CD14-positive monocyte (primary cell): ENCODE measurements at regions not wholly inside any gene's neighbourhood (a gene's known extent, or its start where the extent isn't known, plus 50 kb on each side); places are given as distances from the start of the nearest gene placed in this dataset.
"Not testable (repeated sequence)": the region's sequence is repeated elsewhere in the genome, so short reads cannot be mapped to it uniquely, and the experiment has no call there.

Experiments used
- DNase-seq, 3 donors: peaks; one replicate each; pipeline ENCODE4 v3.0.0-alpha.2; 2011 to 2022
- H2AFZ ChIP-seq: 2 replicates; pipeline ENCODE4 v1.6.0; 2012; ENCODE audit warnings: mild to moderate bottlenecking, low read depth, low read length, inconsistent platforms; ENCODE audit not compliant: insufficient read depth, poor library complexity, severe bottlenecking
- H3K27ac ChIP-seq, 2 donors: 1 replicate in 1 of 2; 2 replicates in 1 of 2; pipeline ENCODE4 v1.5.1; 2012 to 2013; ENCODE audit warnings: low read length in 2 of 2, control low read depth in 1 of 2, inconsistent platforms in 1 of 2, low read depth in 1 of 2, mild to moderate bottlenecking in 1 of 2
- H3K27me3 ChIP-seq, 2 donors: one replicate each; pipeline versions ENCODE4 v1.6.0 to v1.6.1; 2011 to 2013; ENCODE audit warnings: low read length in 2 of 2; ENCODE audit not compliant: control insufficient read depth in 2 of 2, insufficient read depth in 2 of 2
- H3K36me3 ChIP-seq, 2 donors: replicated peaks in 1 of 2; 1 replicate in 1 of 2; 2 replicates in 1 of 2; pipeline versions ENCODE4 v1.5.1 to v1.6.1; 2012 to 2013; ENCODE audit warnings: low read length in 2 of 2, control low read depth in 1 of 2, inconsistent platforms in 1 of 2, mild to moderate bottlenecking in 1 of 2; ENCODE audit not compliant: insufficient read depth in 2 of 2, control insufficient read depth in 1 of 2
- H3K4me1 ChIP-seq, 2 donors: 1 replicate in 1 of 2; 2 replicates in 1 of 2; pipeline versions ENCODE4 v1.5.1 to v1.6.1; 2012 to 2013; ENCODE audit warnings: low read length in 2 of 2, control low read depth in 1 of 2, inconsistent platforms in 1 of 2, mild to moderate bottlenecking in 1 of 2, moderate library complexity in 1 of 2; ENCODE audit not compliant: insufficient read depth in 2 of 2, control insufficient read depth in 1 of 2
- H3K4me2 ChIP-seq: replicated peaks from 2 replicates; pipeline ENCODE3; 2012; ENCODE audit warnings: low read length, moderate library complexity, mild to moderate bottlenecking; ENCODE audit not compliant: poor library complexity, severe bottlenecking; ENCODE audit errors: extremely low read depth
- H3K4me3 ChIP-seq, 3 experiments: fragments of 200-600 bp in 1 of 3; sonication (generic) in 1 of 3; replicated peaks in 1 of 3; 1 replicate in 2 of 3; 2 replicates in 1 of 3; pipeline ENCODE4 v1.5.1; 2011 to 2013; ENCODE audit warnings: low read length in 3 of 3, mild to moderate bottlenecking in 3 of 3, control low read depth in 2 of 3, low read depth in 2 of 3, inconsistent platforms in 1 of 3, moderate library complexity in 1 of 3
- H3K79me2 ChIP-seq: 2 replicates; pipeline ENCODE4 v1.6.0; 2012; ENCODE audit warnings: mild to moderate bottlenecking, control low read depth, inconsistent platforms, low read length, moderate library complexity; ENCODE audit not compliant: insufficient read depth
- H3K9ac ChIP-seq: 2 replicates; pipeline ENCODE4 v1.6.0; 2017; ENCODE audit warnings: low read length, mild to moderate bottlenecking; ENCODE audit not compliant: insufficient read depth, poor library complexity, severe bottlenecking
- H3K9me3 ChIP-seq, 2 donors: replicated peaks in 1 of 2; 1 replicate in 1 of 2; 2 replicates in 1 of 2; pipeline versions ENCODE4 v1.5.1 to v1.6.1; 2012 to 2013; ENCODE audit warnings: low read length in 2 of 2, control low read depth in 1 of 2; ENCODE audit not compliant: control insufficient read depth in 1 of 2, insufficient read depth in 1 of 2
- H4K20me1 ChIP-seq: 2 replicates; pipeline ENCODE4 v1.6.0; 2012; ENCODE audit warnings: mild to moderate bottlenecking, low read length, control low read depth, moderate library complexity; ENCODE audit not compliant: insufficient read depth
- H3K27ac Mint-ChIP-seq, 7 donors: one replicate each; pipeline ENCODE4 v1.8.0; 2020; ENCODE audit warnings: mild to moderate bottlenecking in 7 of 7, mixed read lengths in 7 of 7, moderate library complexity in 6 of 7, inconsistent platforms in 2 of 7
- H3K27me3 Mint-ChIP-seq, 3 donors: one replicate each; pipeline ENCODE4 v1.8.0; 2021 to 2022; ENCODE audit warnings: low read depth in 3 of 3, mild to moderate bottlenecking in 3 of 3, mixed read lengths in 3 of 3, moderate library complexity in 3 of 3, inconsistent platforms in 1 of 3
- H3K36me3 Mint-ChIP-seq, 2 donors: one replicate each; pipeline ENCODE4 v1.8.0; 2020; ENCODE audit warnings: mixed read lengths in 2 of 2, inconsistent platforms in 1 of 2, mild to moderate bottlenecking in 1 of 2
- H3K4me1 Mint-ChIP-seq: one replicate; pipeline ENCODE4 v1.8.0; 2020; ENCODE audit warnings: mild to moderate bottlenecking, mixed read lengths
- H3K4me3 Mint-ChIP-seq, 2 donors: one replicate each; pipeline ENCODE4 v1.8.0; 2020; ENCODE audit warnings: mild to moderate bottlenecking in 2 of 2, mixed read lengths in 2 of 2, moderate library complexity in 1 of 2
- H3K9me3 Mint-ChIP-seq, 7 donors: one replicate each; pipeline ENCODE4 v1.8.0; 2020 to 2022; ENCODE audit warnings: mixed read lengths in 7 of 7, mild to moderate bottlenecking in 6 of 7, moderate library complexity in 6 of 7, inconsistent platforms in 2 of 7
- WGBS: methylation state at CpG from one replicate; pipeline ENCODE4 v1.1.5; 2013; ENCODE audit warnings: missing lambda C conversion rate; ENCODE audit not compliant: insufficient coverage; 5-methylcytosine and 5-hydroxymethylcytosine counted together
- intact Hi-C, 2 donors: fragments of 100-400 bp; cut with micrococcal nuclease; formaldehyde crosslinking; loops; one replicate each; pipeline versions ENCODE4 v1.15.0 to v1.15.1; 2023
- TF ChIP-seq, protein P1 (sequence below): fragments of 200-600 bp; IDR thresholded peaks from one replicate; pipeline ENCODE4 v1.8.0; 2022; ENCODE audit warnings: antibody characterized with exemption, mild to moderate bottlenecking

GRCh38 chr6:103819509-103819908 lies 1040.2 kb downstream of the HACE1 start:
- no peaks in the 10 kb centered on the region for H3K4me1 Mint-ChIP-seq
- intact Hi-C loops: no loop called here
- H3K79me2 ChIP-seq: no peaks in the 10 kb centered on the region
- H3K4me1 ChIP-seq: no peaks in the 10 kb centered on the region
- peaks cover 0 to 3% (median 0%) of the 10 kb centered on the region in 7 donors for H3K9me3 Mint-ChIP-seq
- no CpG with 5 or more reads among the region's 3 CpGs for WGBS
- H3K27me3 ChIP-seq: no peaks in the 10 kb centered on the region
- H3K9me3 ChIP-seq: no peaks in the 10 kb centered on the region
- H3K36me3 Mint-ChIP-seq: no peaks in the 10 kb centered on the region
- no peak overlapping the region for H3K4me3 ChIP-seq
- no peak overlapping the region for H3K27ac ChIP-seq
- no peak overlapping the region for H3K27ac Mint-ChIP-seq
- H3K36me3 ChIP-seq: no peaks in the 10 kb centered on the region
- H2AFZ ChIP-seq: no peak overlapping the region
- peaks cover 0 to 2% (median 0%) of the 10 kb centered on the region in 3 donors for H3K27me3 Mint-ChIP-seq
- TF ChIP-seq, protein P1, sequence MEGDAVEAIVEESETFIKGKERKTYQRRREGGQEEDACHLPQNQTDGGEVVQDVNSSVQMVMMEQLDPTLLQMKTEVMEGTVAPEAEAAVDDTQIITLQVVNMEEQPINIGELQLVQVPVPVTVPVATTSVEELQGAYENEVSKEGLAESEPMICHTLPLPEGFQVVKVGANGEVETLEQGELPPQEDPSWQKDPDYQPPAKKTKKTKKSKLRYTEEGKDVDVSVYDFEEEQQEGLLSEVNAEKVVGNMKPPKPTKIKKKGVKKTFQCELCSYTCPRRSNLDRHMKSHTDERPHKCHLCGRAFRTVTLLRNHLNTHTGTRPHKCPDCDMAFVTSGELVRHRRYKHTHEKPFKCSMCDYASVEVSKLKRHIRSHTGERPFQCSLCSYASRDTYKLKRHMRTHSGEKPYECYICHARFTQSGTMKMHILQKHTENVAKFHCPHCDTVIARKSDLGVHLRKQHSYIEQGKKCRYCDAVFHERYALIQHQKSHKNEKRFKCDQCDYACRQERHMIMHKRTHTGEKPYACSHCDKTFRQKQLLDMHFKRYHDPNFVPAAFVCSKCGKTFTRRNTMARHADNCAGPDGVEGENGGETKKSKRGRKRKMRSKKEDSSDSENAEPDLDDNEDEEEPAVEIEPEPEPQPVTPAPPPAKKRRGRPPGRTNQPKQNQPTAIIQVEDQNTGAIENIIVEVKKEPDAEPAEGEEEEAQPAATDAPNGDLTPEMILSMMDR: no peak
- H3K4me3 Mint-ChIP-seq: no peak overlapping the region
- H4K20me1 ChIP-seq: no peaks in the 10 kb centered on the region
- H3K4me2 ChIP-seq: no peak overlapping the region
- H3K9ac ChIP-seq: no peak overlapping the region
- DNase-seq: no peak

GRCh38 chr6:103812970-103813369 lies 1046.7 kb downstream of the HACE1 start:
- Mint-ChIP-seq H3K27ac (no peak overlapping the region), H3K36me3 (no peaks in the 10 kb centered on the region), H3K4me3 (no peak overlapping the region), H3K9me3 (peaks cover 0 to 2% (median 0%) of the 10 kb centered on the region in 7 donors), H3K27me3 (peaks cover 0 to 2% (median 0%) of the 10 kb centered on the region in 3 donors), H3K4me1 (no peaks in the 10 kb centered on the region)
- no peak for DNase-seq
- H3K27me3 ChIP-seq: no peaks in the 10 kb centered on the region
- TF ChIP-seq, protein P1: no peak
- no peaks in the 10 kb centered on the region for H3K9me3 ChIP-seq
- no peak overlapping the region for H3K4me3 ChIP-seq
- H4K20me1 ChIP-seq: no peaks in the 10 kb centered on the region
- no peak overlapping the region for H3K4me2 ChIP-seq
- H3K27ac ChIP-seq: no peak overlapping the region
- H3K36me3 ChIP-seq: no peaks in the 10 kb centered on the region
- no peaks in the 10 kb centered on the region for H3K4me1 ChIP-seq
- no peak overlapping the region for H2AFZ ChIP-seq
- intact Hi-C loops: no loop called here
- H3K79me2 ChIP-seq: no peaks in the 10 kb centered on the region
- no peak overlapping the region for H3K9ac ChIP-seq

GRCh38 chr6:103801901-103802479 lies 1057.7 kb downstream of the HACE1 start:
- H3K9me3 Mint-ChIP-seq, H3K4me2 ChIP-seq, intact Hi-C loops, H3K4me3 Mint-ChIP-seq, H3K4me1 Mint-ChIP-seq, H4K20me1 ChIP-seq, H3K36me3 Mint-ChIP-seq, H3K27ac ChIP-seq, H2AFZ ChIP-seq, H3K27me3 Mint-ChIP-seq, H3K36me3 ChIP-seq, H3K27ac Mint-ChIP-seq, DNase-seq, H3K4me3 ChIP-seq, H3K4me1 ChIP-seq, H3K27me3 ChIP-seq, H3K9me3 ChIP-seq, H3K79me2 ChIP-seq, H3K9ac ChIP-seq: not testable (repeated sequence)
- WGBS: 91% methylated on average over 6 of the region's 11 CpGs
